Adipocyte (in vitro differentiated cells): ENCODE measurements at regions not wholly inside any gene's neighbourhood (a gene's known extent, or its start where the extent isn't known, plus 50 kb on each side); places are given as distances from the start of the nearest gene placed in this dataset.

Experiments used
- DNase-seq: peaks from one replicate; pipeline ENCODE4 v3.0.0-alpha.2; 2015; ENCODE audit warnings: low read depth
- H3K27me3 ChIP-seq: replicated peaks from 2 replicates; pipeline ENCODE4 v1.7.0; 2013; ENCODE audit warnings: mild to moderate bottlenecking, low read length, moderate library complexity; ENCODE audit not compliant: control insufficient read depth, insufficient read depth
- H3K36me3 ChIP-seq: 2 replicates; pipeline ENCODE4 v1.7.0; 2013; ENCODE audit warnings: low read length, mild to moderate bottlenecking, moderate library complexity; ENCODE audit not compliant: control insufficient read depth, insufficient read depth, severe bottlenecking
- H3K4me1 ChIP-seq: 2 replicates; pipeline ENCODE4 v1.7.0; 2013; ENCODE audit warnings: mild to moderate bottlenecking, low read length, moderate library complexity; ENCODE audit not compliant: control insufficient read depth, insufficient read depth
- H3K4me3 ChIP-seq: 2 replicates; pipeline ENCODE4 v1.7.0; 2013; ENCODE audit warnings: mild to moderate bottlenecking, low read length, moderate library complexity
- H3K9ac ChIP-seq: 2 replicates; pipeline ENCODE4 v1.7.0; 2013; ENCODE audit warnings: mild to moderate bottlenecking, low read length, moderate library complexity
- H3K9me3 ChIP-seq: 2 replicates; pipeline ENCODE4 v1.7.0; 2013; ENCODE audit warnings: mild to moderate bottlenecking, low read length, moderate library complexity; ENCODE audit not compliant: control insufficient read depth

GRCh38 chr12:92457458-92458180 lies 245.2 kb upstream of the PLEKHG7 start:
- no peak for DNase-seq
- H3K27me3 ChIP-seq: no peaks in the 10 kb centered on the region
- H3K36me3 ChIP-seq: no peaks in the 10 kb centered on the region
- no peak overlapping the region for H3K9ac ChIP-seq
- no peaks in the 10 kb centered on the region for H3K9me3 ChIP-seq
- no peak overlapping the region for H3K4me3 ChIP-seq
- H3K4me1 ChIP-seq: no peaks in the 10 kb centered on the region

GRCh38 chr12:92452763-92453162 lies 250.0 kb upstream of the PLEKHG7 start:
- no peak overlapping the region for H3K9ac ChIP-seq
- no peak for DNase-seq

GRCh38 chr12:92446083-92446460 lies 256.7 kb upstream of the PLEKHG7 start:
- peaks cover 13% of the 10 kb centered on the region for H3K4me1 ChIP-seq
- H3K36me3 ChIP-seq: no peaks in the 10 kb centered on the region
- H3K9me3 ChIP-seq: no peaks in the 10 kb centered on the region
- H3K4me3 ChIP-seq: no peak overlapping the region
- no peak for DNase-seq
- no peak overlapping the region for H3K9ac ChIP-seq
- no peaks in the 10 kb centered on the region for H3K27me3 ChIP-seq

More at GRCh38 chr12:92452763-92453162, 250.0 kb upstream of the PLEKHG7 start:
- Histone ChIP-seq H3K4me3 (no peak overlapping the region), H3K4me1 (no peaks in the 10 kb centered on the region), H3K9me3 (no peaks in the 10 kb centered on the region), H3K27me3 (no peaks in the 10 kb centered on the region), H3K36me3 (no peaks in the 10 kb centered on the region)

- no peaks in the 10 kb centered on the region for H3K27me3 ChIP-seq
- H3K36me3 ChIP-seq: no peaks in the 10 kb centered on the region
- no peak for DNase-seq
- no peak overlapping the region for H3K9ac ChIP-seq
- no peaks in the 10 kb centered on the region for H3K9me3 ChIP-seq
- H3K4me3 ChIP-seq: no peak overlapping the region
- H3K4me1 ChIP-seq: peaks cover 13% of the 10 kb centered on the region
Observed at GRCh38 chr12:92445253-92446082, 257.3 kb upstream of the PLEKHG7 start.

- no peak overlapping the region for H3K9ac ChIP-seq
- no peak overlapping the region for H3K4me3 ChIP-seq
- no peak for DNase-seq
- H3K36me3 ChIP-seq: no peaks in the 10 kb centered on the region
- no peaks in the 10 kb centered on the region for H3K27me3 ChIP-seq
- H3K9me3 ChIP-seq: no peaks in the 10 kb centered on the region
- H3K4me1 ChIP-seq: peaks cover 18% of the 10 kb centered on the region
Observed at GRCh38 chr12:92444763-92445162, 258.0 kb upstream of the PLEKHG7 start.

GRCh38 chr12:92442782-92443181 lies 260.0 kb upstream of the PLEKHG7 start:
- no peaks in the 10 kb centered on the region for H3K27me3 ChIP-seq
- H3K4me1 ChIP-seq: peaks cover 38% of the 10 kb centered on the region
- H3K36me3 ChIP-seq: no peaks in the 10 kb centered on the region
- no peak overlapping the region for H3K9ac ChIP-seq
- H3K4me3 ChIP-seq: no peak overlapping the region
- no peaks in the 10 kb centered on the region for H3K9me3 ChIP-seq
- no peak for DNase-seq

GRCh38 chr12:92440072-92440471 lies 262.7 kb upstream of the PLEKHG7 start:
- Histone ChIP-seq H3K4me1 (peaks cover 45% of the 10 kb centered on the region), H3K36me3 (no peaks in the 10 kb centered on the region), H3K27me3 (no peaks in the 10 kb centered on the region), H3K4me3 (no peak overlapping the region), H3K9me3 (no peaks in the 10 kb centered on the region), H3K9ac (no peak overlapping the region)
- DNase-seq: no peak

GRCh38 chr12:92439420-92439805 lies 263.4 kb upstream of the PLEKHG7 start:
- H3K27me3 ChIP-seq: no peaks in the 10 kb centered on the region
- no peaks in the 10 kb centered on the region for H3K9me3 ChIP-seq
- DNase-seq: peak; percentile 88
- H3K4me1 ChIP-seq: peaks cover 45% of the 10 kb centered on the region
- peak overlapping the region; percentile 17 for H3K4me3 ChIP-seq
- no peaks in the 10 kb centered on the region for H3K36me3 ChIP-seq
- H3K9ac ChIP-seq: peak overlapping the region; percentile 65

GRCh38 chr12:92438641-92439419 lies 264.0 kb upstream of the PLEKHG7 start:
- Histone ChIP-seq H3K4me1 (peaks cover 45% of the 10 kb centered on the region), H3K9me3 (no peaks in the 10 kb centered on the region), H3K4me3 (peak overlapping the region; percentile 17), H3K27me3 (no peaks in the 10 kb centered on the region), H3K9ac (peak overlapping the region; percentile 65), H3K36me3 (no peaks in the 10 kb centered on the region)
- DNase-seq: peak; percentile 13

GRCh38 chr12:92437452-92437851 lies 265.3 kb upstream of the PLEKHG7 start:
- Histone ChIP-seq H3K9ac (no peak overlapping the region), H3K36me3 (no peaks in the 10 kb centered on the region), H3K4me1 (peaks cover 40% of the 10 kb centered on the region), H3K27me3 (no peaks in the 10 kb centered on the region), H3K4me3 (no peak overlapping the region), H3K9me3 (no peaks in the 10 kb centered on the region)
- no peak for DNase-seq

GRCh38 chr12:92436856-92437255 lies 265.9 kb upstream of the PLEKHG7 start:
- Histone ChIP-seq H3K27me3 (no peaks in the 10 kb centered on the region), H3K9me3 (no peaks in the 10 kb centered on the region), H3K4me3 (no peak overlapping the region), H3K36me3 (no peaks in the 10 kb centered on the region), H3K9ac (no peak overlapping the region), H3K4me1 (peaks cover 40% of the 10 kb centered on the region)
- DNase-seq: no peak
